HFF-Myc (cell line): ENCODE measurements at regions not wholly inside any gene's neighbourhood (a gene's known extent, or its start where the extent isn't known, plus 50 kb on each side); places are given as distances from the start of the nearest gene placed in this dataset.

Source experiments
- DNase-seq: peaks from one replicate; pipeline ENCODE4 v3.0.0-alpha.2; 2011; ENCODE audit warnings: low read depth; ENCODE audit errors: extremely low read depth
- H3K4me3 ChIP-seq: replicated peaks from 2 replicates; pipeline ENCODE4 v1.5.1; 2011; ENCODE audit warnings: low read depth, mild to moderate bottlenecking, control low read depth, low read length
- CTCF ChIP-seq: IDR thresholded peaks from 2 replicates; pipeline ENCODE4 v1.5.1; 2012; ENCODE audit warnings: mild to moderate bottlenecking, low read depth, low read length, control low read depth; ENCODE audit errors: missing control alignments

DNA sequence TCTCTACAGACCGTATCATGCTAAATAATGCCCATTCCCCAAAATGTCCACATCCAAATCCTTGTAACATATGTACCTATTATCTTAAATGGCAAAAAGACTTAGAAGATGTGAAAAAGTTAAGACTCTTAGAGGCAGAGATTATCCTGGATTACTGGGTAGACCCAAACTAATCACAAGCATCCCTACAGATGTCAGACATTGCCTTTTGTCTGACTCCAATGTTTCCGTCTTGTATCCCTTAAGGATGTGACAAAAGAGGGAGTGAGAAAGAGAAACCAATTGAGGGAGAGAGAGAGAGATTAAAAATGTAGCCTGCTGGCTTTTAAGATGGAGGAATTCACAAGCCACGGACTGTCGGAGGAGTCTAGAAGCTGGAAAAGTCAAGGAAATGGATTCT is 401.9 kb upstream of the FSTL5 start:
- TF ChIP-seq CTCF: no peak
- DNase-seq: no peak
- H3K4me3 ChIP-seq: no peak overlapping the region

- H3K4me3 ChIP-seq: no peak overlapping the region
- no peak for TF ChIP-seq CTCF
- DNase-seq: no peak
These were observed 396.3 kb upstream of the FSTL5 start for GRCh38 chr4:162560073-162560472.

- no peak for TF ChIP-seq CTCF
- DNase-seq: no peak
- no peak overlapping the region for H3K4me3 ChIP-seq
These were observed 393.8 kb upstream of the FSTL5 start for GRCh38 chr4:162557516-162558106.

- no peak for DNase-seq
- no peak for TF ChIP-seq CTCF
- H3K4me3 ChIP-seq: no peak overlapping the region
These were observed 371.3 kb upstream of the FSTL5 start for GRCh38 chr4:162535121-162535520.

DNA sequence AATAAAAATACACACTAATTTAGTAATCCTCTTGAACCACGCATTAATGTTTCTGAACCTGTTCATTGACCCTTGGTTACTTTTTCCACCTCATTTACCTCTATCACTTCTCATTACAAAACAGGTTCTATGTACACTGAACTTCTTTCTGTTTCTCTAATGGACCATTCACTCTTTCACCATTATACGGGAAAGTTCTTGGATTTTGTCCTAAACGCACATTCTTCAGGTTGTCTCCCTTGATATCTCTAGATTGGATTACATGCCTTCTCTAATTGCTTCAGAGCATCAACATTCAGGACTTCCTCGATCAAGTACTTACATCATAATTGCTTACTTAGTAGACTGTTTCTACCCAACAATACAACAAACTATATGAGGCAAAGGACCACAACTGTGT is 359.4 kb upstream of the FSTL5 start:
- DNase-seq: no peak
- TF ChIP-seq CTCF: no peak
- no peak overlapping the region for H3K4me3 ChIP-seq

- no peak for DNase-seq
- TF ChIP-seq CTCF: no peak
These were observed 358.9 kb upstream of the FSTL5 start for GRCh38 chr4:162522724-162523123.

GRCh38 chr4:162510937-162511336 is 347.1 kb upstream of the FSTL5 start:
- no peak for TF ChIP-seq CTCF
- no peak for DNase-seq
- no peak overlapping the region for H3K4me3 ChIP-seq

More at GRCh38 chr4:162522724-162523123, 358.9 kb upstream of the FSTL5 start:
- no peak overlapping the region for H3K4me3 ChIP-seq
